ENCODE measurements at regions not wholly inside any gene's neighbourhood (a gene's known extent, or its start where the extent isn't known, plus 50 kb on each side); places are given as distances from the start of the nearest gene placed in this dataset.
A peak's percentile ranks its signal among the peaks of the same experiment; 100 is the strongest.
"Not testable (repeated sequence)": the region's sequence is repeated elsewhere in the genome, so short reads cannot be mapped to it uniquely, and the experiment has no call there.

DNA sequence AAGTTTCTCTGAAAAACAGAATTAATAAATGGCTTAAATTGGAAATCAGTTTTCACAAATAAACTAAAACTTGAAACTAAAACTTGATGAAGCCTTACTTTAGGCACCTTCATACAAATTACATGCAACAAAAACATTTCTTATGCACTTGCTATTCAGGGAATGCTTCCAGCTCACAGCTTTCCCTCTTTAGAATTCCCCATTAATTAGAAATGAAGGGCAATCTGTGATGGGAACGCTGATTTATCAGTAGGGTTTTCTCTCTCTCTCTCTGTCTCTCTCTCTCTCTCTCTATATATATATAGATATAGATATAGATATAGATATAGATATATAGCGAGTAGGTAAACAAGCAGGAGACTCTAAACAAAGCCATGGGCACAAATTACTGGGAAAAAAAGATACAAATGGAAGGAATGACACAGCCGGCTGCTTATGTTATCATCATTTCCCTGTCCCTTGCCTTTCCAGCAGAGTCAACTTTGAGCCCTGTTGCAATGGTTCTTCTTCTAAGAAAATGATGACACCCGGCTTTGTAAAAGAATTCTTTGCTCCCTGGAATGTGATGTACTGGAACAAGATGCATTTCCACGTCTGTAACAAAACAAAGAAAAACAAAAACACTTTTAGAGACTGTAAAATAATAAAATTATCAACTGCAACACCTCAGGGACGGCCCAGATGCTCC, 1121.6 kb upstream of the TMEM132C start:
- DNase-seq (ENCODE audit: low read depth): no peak

DNA sequence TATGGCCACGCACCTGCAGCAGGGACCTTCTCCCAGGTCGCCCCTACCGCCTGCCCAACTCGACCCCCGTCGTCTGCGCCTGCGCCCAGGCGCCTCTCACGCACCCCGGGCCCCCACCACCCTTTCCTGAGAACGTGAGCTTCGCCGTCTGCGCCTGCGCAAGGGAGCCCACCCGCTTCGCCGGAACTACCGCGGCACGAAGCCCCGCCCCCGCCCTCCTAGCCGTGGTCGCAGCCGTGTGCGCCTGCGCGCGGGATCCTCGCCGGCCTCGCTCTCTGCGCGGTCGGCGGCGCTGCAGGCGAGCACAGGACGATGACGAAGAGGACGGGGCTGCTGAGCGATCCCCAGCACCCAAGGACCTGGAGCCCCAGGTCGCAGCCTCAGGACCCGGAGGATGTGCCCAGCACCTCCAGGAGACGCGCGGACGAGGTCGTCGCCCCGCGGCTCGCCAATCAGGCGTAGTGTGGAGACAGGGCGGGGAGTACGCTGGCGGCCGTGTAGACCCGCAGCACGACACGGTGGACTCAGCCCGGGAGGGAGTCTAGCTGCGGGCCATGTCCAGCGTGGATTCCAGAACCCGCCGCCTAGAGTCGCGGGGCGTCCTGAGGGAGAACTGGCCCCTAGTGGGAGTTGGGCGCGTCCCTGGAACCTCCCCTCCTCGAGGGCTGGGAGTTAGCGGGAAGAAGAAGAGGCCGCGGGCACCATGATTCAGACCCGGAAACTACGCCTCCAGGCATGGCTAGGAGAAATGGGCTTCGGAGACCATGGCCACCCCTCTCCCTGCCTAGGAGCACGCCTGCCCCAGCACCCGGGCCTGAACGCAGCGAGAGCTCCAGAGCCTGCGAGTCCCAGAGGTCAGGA, 1120.8 kb upstream of the TMEM132C start:
- peak; percentile 51 for DNase-seq (ENCODE audit: low read depth)

GRCh38 chr12:127146991-127147718, 1119.8 kb upstream of the TMEM132C start:
- DNase-seq (ENCODE audit: low read depth): no peak

DNA sequence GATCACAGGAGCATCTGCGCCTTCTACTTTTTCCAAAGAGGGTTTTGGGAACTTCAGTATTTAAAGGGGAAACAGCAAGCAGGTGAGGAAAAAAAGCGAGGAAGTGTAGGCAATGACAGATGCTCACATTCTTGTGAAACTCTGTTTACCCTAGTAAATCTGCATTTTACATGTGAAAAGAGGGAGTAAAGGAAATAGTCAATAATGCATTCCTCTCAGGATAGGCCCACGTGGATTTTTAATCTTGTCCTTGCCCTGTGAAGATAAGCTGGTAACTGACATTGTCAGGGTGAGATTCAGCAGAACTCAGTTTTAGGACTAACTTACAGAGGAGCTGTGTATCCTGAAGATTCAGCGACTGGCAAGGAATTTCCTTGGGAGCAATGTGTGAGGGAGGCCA, 1119.2 kb upstream of the TMEM132C start:
- no peak for DNase-seq (ENCODE audit: low read depth)

GRCh38 chr12:127148318-127148717, 1118.7 kb upstream of the TMEM132C start:
- no peak for DNase-seq (ENCODE audit: low read depth)

DNA sequence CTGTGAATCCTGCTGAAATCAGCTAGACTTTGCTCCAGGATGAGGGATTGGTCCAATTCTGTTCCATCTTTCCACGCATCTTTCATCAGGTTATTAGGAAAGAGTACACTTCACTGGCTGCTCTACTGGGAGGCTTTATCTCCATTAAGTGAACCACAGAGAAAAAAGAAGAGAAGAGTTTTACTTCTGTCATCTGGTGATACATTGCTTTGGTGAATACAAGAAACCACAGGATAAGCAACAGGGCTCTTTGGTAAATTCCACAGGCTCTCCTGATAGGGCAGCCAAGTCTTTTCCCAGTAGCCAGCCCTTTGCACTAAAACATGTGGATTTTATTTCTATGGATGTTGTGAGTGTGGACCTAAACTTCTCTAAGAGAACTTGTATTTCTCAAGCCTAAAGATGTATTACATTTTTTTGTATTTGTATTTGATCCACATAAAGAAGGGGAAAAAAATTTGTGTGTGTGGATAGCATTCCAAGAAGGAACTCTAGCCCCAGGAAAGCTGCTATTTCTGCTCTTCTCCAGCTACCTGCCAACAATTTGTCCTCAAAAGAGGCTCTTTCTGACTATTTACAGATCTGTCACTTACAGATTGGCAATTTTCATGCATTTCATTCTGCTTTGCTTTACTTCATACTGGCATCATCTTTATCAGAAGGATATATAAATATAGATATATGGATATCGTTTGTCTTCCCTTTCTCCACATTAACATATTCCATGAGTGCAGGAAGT, 1117.6 kb upstream of the TMEM132C start:
- no peak for DNase-seq (ENCODE audit: low read depth)

GRCh38 chr12:127150028-127150427, 1116.9 kb upstream of the TMEM132C start:
- DNase-seq (ENCODE audit: low read depth): no peak

- no peak for DNase-seq (ENCODE audit: low read depth)
Observed at GRCh38 chr12:127150479-127150878, 1116.5 kb upstream of the TMEM132C start.

DNA sequence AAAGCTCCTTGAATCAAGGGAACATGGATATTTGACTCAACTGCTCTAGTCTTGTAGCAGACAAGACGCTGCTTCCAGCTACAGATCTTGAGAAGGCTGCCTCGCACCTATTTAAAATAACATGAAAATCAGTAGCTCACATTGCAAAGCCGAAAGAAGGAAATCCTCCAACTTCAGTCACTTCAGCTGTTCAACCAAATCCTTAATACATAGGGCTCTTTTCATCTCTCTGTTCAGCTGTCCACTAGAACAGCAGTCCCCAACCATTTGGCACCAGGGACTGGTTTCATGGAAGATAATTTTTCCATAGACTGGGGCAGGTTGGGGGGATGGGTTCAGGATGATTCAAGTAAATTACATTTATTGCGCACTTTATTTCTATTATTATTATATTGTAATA, 1116.0 kb upstream of the TMEM132C start:
- DNase-seq (ENCODE audit: low read depth): no peak

GRCh38 chr12:127153996-127154395, 1113.0 kb upstream of the TMEM132C start:
- DNase-seq (ENCODE audit: low read depth): no peak

- DNase-seq (ENCODE audit: low read depth): not testable (repeated sequence)
Observed at GRCh38 chr12:127154830-127155229, 1112.1 kb upstream of the TMEM132C start.

DNA sequence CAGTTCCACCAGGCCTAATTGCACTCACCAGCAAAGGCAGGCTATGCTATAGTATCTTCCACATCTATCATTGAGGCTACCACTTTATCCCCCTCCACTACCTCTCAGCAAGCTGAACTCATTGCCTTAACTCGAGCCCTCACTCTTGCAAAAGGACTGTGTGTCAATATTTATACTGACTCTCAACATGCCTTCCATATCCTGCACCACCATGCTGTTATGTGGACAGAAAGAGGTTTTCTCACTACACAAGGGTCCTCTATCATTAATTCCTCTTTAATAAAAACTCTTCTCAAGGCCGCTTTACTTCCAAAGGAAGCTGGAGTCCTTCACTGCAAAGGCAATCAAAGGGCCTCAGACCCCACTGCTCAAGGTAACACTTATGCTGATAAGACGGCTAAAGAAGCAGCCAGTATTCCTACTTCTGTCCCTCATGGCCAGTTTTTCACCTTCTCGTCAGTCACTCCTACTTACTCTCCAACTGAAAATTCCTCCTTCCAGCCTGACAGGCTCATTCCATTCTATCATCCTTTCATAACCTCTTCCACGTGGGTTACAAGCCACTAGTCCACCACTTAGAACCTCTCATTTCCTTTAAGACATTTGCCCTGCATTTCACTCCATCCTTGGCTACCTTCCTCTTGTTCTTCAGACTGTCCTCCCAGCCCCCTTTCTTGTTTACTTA, 1110.9 kb upstream of the TMEM132C start:
- not testable (repeated sequence) for DNase-seq (ENCODE audit: low read depth)

DNA sequence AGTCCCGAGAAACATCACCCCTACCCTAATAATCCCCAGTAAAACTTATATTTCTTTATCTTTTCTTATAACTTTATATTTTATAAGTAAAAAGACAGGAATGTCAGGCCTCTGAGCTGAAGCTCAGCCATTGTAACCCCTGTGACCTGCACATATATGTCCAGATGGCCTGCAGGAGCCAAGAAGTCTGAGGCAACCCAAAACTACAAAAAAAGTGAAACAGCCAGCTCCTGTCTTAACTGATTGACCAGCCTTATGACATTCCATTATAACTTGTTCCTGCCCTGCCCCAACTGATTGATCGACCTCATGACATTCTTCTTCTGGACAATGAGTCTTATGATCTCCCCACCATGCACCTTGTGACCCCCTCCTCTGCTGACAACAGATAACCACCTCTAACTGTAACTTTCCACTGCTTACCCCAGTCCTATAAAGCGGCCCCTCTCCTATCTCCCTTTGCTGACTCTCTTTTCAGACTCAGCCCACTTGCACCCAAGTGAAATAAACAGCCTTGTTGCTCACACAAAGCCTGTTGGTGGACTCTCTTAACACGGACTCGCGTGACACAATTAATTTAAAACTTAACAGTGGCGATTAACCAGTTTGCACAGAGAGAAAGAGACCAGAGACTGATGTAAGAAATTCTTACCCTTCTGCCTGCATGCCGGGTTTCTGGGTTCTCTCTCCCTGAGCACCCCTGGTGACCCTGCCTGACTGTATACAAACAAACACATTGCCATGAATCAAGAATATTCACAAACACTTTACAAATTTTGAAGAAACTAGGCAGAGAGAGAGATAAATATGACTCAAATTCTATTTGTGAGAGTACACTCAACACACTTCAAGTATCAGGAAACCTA, 1109.2 kb upstream of the TMEM132C start:
- not testable (repeated sequence) for DNase-seq (ENCODE audit: low read depth)

DNA sequence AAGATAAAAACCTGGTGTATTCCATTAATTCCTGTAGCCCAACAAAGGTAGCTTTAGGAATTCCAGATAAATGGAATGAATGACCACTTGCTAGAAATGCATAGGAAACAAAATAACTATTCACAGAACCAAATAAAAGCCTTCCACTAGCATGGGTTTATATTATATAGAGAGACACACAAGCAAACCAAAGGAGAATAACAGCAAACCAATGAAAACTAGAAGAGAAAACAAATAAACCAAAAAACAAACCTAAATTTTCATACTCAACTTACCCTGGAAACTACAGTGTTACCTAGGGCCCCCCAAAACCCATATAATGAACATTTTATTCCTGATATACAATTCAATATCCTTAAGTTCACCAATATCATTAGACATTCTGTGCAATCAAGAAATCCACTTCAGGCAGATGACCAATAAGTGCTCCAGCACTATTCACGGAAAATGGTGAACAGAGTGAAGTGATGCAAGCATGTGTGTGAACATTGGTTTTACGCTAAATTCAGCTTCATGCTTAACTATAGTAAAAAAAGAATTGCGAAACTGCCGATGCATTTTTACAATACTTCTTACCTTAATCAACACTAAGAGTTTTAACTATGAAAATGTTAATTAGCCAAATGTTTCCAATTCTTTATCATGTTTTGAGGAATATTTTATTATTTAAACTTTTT, 1108.4 kb upstream of the TMEM132C start:
- no peak for DNase-seq (ENCODE audit: low read depth)

GRCh38 chr12:127161466-127161865, 1105.5 kb upstream of the TMEM132C start:
- DNase-seq (ENCODE audit: low read depth): no peak

- no peak for DNase-seq (ENCODE audit: low read depth)
Observed at GRCh38 chr12:127162307-127162706, 1104.7 kb upstream of the TMEM132C start.

GRCh38 chr12:127162902-127163301, 1104.1 kb upstream of the TMEM132C start:
- no peak for DNase-seq (ENCODE audit: low read depth)

GRCh38 chr12:127165567-127166392, 1101.2 kb upstream of the TMEM132C start:
- peak; percentile 53 for DNase-seq (ENCODE audit: low read depth)

Measured in stimulated activated CD8-positive, alpha-beta memory T cell treated with anti-CD3 and anti-CD28 coated beads, Interleukin-15, amount 100 ng/mL, for 1 hour (primary cell).